NCI-H2227 (cell line): ENCODE measurements at regions not wholly inside any gene's neighbourhood (a gene's known extent, or its start where the extent isn't known, plus 50 kb on each side); places are given as distances from the start of the nearest gene placed in this dataset.
A peak's percentile ranks its signal among the peaks of the same experiment; 100 is the strongest.

Experiments used
- DNase-seq: peaks from one replicate; lab custom pipeline; 2025; ENCODE audit not compliant: unreplicated experiment; lab: John Stamatoyannopoulos, UW

DNA sequence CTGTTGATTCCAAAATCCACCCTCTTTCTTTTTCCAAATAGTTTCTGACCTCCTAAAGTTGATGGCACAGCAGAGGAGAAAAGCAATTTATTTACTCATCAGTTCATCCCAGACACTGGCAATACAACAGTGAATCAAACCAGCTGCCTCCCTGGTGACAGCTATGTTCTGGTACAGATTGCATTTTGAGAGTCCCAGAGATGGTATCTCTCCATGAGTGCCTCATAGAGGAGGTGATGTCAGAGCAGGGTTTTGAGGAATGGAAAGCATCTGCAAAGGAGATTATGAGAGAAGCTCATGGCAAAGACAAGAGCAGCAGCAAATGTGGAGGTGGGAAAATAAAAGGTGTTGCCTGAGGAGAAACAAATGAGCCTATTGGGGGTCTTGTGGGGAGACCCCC lies 377.2 kb downstream of the MN1 start:
- DNase-seq = no peak

DNA sequence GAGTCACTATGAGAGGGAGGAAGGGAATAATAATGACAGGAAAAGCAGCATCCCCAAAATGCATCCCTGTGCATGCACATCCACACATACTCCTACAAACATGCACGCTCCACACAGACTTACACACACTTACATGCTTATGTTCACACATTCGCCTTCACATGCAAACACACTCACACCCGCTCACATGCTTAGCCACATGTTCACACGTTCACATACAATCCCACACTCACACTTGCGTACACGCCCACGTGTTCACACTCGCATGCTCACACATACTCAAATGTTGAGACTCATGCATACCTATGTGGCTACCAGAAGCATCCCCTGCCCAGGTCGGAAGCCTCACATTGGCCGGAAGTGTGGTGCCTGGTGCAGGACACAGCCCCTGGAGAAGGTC lies 372.1 kb downstream of the MN1 start:
- no peak for DNase-seq

DNA sequence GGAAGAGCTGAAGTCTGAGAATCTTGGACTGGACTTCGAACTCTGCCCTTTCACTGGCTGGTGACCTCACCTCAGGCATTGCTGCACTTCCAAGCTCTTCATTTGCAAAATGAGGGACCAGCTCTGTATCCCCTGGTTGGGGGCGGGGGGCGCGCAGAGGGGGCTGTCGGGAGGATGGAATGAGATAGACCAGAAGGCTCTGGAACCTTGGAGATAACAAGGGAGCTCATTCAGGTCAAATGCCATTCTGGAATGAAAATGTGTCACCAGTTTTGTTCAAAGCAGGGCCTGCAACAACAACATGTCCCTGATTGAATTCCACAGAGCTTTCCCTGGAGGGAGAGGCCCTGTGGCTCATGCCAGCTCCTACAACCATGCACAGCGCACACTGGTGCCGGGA lies 370.5 kb downstream of the MN1 start:
- no peak for DNase-seq

DNA sequence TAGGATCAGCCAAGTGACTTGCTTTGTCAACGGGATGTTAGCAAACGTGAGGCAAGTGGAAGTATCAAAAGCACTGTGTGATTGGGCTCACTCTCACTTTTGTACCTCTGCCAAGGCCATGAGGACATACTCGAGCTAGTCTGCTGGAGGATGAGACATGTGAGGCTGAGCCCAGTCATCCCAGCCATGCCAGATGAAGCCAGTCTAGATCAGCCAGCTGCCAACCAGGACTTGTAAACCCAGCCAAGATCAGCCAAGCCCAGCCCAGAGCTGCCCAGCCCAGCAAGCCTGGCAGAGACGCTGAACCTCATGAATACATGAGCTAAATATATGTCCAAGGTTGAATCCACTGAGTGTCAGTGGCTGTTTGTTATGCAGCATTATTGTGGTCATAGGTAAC lies 369.7 kb downstream of the MN1 start:
- no peak for DNase-seq

DNA sequence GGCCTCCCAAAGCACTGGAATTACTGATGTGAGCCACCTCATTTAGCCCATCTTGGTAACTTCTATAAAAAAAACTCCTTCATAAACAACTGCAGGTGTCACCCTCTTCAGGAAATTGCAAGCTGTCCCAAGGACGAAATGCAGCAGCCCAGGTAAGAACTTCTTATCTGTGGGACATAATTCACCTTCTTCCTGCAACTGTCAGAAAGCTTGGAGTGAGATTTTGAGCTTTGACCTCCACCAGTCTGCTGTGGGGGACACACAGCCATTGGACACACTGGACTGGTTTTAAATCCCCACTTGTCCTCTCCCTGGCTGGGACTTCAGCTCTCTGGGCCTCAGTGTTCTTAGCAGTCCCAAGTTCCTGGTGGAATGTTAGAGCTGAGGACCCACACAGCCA lies 368.5 kb downstream of the MN1 start:
- no peak for DNase-seq

DNA sequence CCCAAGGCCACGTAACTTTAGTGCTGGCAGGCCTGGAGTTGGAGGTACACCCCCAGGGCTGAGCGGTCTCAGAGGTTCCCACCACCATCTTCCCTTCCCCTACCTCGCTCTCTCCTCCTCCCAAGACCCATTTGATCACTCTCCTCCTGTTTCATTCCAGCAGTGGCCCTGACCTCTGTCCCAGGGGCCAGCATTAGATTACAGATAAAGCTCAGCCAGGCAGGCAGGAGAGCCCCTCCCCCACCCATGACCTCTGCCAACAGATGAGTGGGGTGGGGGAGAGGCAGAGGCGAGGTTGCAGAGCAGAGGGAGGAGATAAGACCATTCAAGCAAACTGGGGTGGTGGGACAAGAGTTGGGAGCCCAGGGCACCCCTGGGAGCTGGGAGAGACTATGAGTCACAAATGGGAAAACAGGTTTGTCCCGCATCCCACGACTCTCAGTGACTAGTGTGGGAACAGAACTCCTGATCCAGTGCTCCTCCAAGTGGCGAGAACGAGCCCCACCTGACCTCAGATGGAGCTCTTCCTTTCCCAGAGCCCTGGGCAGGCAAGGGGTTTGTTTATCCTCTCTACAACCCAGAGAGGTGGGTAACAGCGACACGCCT lies 367.9 kb downstream of the MN1 start:
- no peak for DNase-seq

DNA sequence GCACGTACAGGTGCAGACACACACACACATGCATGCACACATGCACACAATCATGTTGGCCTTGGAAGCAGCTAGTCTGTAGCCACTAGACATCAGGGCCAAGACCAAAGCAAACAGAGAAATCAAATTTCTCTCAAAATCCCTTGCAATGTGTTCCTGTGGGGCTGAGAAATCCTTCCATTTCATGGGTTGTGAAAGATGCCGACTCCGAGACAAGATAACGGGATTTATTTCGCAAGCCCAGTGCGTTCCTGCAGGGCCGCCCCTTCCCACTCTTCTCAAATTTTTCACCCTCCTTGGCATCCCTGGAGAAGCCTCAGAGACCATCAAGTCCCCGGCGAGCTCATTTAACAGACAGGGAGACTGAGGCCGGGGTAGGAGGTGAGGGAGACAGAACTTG lies 366.7 kb downstream of the MN1 start:
- no peak for DNase-seq

DNA sequence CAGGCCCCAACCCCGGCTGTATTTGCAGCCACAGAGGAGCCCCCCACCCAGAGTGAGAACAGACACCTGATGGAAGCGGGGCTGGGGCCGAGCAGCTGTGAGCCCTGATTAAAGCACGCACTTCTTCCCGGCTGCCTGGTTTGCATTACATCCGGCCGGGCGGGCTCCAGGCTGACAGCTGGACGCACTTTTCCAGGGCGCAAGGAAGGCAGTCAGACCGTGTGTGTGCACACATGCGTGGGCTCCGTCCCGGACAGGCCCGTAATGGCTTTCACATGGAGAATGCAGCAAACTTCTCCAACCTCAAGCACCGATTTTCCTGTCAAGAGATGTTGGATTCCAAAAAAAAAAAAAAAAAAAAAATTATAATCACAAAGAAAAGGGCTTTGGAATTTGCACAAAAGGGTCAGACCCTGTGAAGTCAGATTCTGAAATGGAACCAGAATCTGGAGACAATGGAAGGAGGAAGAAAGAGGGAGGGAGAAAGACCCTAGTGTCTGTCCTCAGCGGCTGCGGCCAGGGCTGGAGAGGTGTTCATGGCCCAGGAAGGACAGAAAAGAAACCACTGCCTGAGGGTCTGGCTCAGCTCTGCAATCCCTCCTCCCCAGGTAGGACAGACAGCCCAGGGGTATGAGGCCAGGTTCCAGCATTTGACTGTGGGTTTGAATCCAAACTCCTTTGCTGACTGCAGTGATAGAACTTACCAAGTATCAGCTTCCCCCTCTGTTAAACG lies 365.5 kb downstream of the MN1 start:
- DNase-seq = no peak

DNA sequence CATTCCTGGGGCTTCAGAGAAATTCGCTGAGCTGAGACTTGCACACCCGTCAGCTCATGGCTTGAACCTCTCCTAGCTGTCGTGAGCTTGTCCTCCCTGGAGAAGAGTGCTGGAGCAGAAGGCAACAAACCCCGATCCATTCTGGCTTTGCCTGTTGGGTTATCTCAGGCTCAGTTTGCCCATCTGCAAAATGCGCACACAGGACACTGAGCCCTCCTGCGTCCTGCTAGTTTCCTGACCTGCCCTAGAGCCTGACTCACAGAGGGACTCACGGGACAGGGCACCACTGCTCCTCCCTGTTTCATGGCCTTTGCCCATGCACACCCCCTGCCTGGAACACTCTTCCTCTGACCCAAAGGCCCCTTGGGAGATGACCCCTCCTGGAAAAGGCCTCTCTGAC lies 365.0 kb downstream of the MN1 start:
- no peak for DNase-seq

DNA sequence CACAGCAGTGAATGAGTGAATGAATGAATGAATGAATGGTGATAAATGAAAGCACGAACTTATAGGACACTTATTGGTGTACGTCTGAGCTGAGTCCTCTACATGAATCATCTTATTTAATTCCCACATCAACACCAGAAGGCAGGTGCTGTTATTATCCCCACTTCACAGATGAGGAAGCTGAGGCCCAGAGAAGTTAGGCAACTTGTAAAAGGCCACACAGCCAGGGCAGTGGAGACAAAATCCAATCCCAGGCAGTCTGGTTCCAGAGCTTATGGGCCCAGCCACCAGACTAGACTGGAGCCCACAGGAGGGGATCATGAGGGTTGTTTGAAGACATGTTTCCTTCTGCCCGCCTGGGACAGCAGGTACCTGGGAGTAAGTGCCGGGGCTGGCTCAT lies 364.0 kb downstream of the MN1 start:
- no peak for DNase-seq

DNA sequence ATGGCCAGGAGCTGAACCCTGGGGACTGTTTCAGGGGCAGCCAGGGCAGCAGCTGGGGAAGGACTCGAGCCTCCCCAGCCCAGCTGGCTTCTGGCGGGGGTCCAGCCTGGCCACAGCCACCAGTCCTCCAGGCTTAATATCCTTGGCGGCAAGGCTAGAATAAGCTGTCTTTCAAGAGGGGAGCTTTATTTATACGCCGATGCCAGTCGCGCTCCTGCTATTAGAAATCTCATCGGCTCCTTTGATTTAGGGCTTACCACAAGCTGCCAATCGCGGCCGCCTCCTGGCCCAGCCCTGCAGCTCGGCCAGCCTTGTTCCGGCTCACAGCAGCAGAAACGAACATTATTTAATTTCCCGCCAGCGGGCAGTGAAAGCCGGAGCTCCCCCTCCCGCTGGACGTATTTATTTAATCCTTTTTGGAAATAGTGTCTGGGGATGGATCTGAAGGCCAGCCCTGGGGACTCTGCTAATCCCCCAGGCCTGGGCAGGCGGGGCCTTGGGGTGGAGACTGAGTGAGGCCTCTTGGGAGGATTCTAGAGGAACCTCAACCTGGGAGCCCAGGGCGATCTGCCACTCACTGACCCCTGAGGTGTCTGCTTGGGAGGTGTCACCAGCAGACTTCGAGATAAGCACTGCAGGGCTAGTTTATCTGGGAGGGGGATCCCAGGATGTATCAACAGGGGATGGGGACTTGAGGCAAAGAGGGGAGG lies 363.1 kb downstream of the MN1 start:
- DNase-seq = peak; percentile 51

DNA sequence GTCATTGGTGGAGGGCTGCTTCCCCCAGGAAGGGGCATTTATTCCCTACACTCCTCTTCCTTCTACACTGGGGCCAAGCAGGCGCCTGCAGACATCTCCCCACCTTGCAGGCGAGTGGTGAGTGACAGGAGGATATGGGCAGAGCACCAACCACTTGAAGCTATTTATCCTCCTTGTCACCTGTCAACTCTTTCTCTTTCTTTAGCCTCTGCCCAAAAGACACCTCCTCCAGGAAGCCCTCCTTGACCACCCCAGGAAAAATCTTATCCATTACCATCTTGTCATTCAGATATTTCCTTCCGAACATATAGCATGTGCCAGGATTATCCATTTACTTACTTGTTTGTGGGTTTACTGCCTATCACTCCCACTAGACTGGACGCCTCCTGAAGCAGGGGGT lies 362.4 kb downstream of the MN1 start:
- no peak for DNase-seq

DNA sequence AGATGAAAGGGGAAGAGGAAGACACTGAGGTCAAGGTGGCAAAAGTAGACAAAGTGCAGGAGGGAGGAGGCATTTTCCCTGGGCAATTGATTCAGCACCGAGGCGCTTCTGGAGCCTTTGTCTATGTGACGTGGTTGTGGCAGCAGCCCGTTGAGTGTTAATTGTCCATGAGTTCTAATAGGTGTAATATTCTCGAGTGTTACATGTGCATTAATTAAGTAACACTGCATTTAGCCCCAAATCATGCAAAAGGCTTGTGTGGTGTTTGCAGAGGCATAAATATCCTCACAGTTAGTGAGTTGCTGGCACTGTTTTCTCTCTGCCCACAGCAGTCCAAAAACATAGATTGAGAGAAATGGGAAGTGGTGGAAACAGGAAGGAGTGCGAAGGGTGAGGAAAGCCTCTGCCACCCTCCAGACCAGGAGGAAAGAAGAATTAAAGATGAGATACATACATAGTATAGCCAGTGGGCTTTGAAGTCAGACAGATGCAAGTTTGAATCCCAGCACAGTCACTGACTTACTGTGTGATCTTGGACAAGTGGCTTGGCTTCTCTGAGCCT lies 361.2 kb downstream of the MN1 start:
- DNase-seq = no peak

DNA sequence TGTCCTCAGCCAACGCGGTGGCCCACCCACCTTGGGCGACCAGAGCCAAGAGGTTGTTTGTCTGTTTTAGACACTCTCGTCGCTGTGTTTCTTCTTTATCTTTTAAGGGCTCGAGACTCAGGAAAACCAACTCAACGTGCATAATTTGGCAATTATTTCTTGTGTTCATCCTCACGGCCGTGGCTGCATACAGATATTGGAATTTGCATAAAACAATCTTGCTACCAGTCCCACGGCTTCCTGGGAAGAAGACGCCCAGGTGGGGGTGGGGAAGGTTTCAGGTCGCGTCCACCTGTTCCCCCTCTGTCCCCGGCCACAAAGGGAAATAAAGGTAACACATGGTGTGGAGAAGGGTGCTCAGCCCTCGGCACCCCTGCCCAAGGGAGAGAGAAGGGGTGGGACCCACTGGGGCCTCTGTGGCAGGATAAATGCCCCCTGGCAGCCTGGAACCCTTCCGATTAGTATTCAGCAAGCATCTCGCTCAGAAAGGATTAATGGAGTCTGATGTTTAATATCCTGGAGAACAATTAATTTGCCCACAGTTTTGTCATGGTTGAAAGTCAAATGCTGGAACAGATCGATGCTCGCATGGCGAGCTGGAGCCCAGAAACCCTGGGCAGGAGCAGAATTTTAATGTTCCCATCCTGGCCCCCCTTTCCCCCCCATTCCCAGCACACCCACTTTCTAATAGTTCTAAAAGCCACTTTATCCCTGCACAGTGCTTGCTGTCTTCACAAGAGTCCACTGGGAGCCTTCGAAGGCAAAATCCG lies 359.7 kb downstream of the MN1 start:
- no peak for DNase-seq

DNA sequence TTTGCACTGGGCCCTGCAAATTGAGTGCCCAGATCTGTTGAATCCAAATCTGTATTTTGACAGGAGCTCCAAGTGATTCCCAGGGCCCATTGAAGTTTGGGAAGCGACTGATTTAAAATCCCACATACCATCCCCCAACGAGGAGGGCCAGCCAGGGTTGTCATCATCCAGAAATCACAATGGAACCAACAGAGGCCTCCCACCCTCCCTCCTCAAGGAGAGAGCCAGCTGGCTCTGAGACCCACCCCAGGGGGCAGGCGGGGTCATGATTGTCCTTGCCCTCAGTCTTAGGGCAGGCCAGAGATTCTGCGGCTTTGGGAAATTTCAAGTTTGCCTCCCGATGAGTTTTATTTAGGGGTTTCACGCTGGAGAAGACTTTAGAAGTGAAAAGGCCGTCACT lies 358.2 kb downstream of the MN1 start:
- no peak for DNase-seq

DNA sequence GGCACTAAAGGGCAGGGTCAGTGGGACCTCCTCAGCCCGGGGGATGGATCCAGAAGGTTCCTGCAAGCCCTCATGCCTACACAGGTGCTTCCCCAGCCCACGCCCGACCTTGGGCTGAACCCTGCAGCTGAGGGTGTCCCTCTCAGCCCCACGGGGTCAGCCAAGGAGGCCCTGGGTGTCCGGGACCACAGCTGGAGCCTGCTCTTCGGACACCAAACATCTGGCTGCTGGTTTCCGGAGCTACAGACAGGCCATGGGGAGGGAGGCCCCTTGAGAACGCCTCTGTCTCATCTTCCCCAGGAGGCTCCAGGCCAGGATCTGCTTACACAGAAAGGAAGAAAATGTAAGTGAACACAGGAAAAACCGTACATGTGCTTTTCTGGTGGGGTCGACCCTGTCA lies 355.7 kb downstream of the MN1 start:
- DNase-seq = no peak

DNA sequence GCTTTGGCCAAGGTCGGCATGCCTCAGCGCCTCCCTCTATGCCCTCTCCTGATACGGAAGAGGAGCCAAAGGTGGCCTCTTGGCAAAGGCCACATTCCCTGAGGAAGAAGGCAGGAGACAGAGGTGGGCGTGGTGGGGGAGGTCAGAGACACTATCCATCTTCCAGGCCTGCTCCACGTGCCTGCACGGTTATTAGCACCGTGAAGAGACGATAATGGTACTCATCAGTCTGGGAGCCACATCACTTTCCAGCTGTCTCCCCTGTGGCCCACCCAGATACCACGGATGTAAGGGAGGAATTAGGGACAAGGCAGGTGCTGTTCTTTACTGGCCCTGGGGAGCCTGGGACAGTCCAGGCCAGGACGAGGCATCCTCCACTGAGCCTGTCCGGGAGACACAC lies 354.3 kb downstream of the MN1 start:
- peak; percentile 9 for DNase-seq

DNA sequence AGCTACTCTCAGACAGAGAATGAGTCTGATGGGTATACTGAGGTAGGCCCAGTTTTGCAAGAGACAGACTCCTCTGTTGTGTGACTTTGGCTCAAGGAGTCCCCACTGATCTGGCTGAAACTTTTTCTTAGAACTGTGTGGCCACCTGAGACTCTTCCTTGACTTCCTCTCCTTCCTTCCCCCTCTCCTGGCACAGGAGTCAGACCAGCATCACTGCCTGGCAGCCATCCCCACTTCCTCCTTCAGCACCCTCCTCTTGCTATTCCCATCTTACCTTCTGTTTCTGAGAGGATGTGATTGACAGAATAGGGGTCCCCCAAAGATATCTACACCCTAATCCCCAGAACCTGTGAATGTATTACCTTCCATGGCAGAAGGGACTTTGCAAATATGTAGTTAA lies 351.1 kb downstream of the MN1 start:
- no peak for DNase-seq

DNA sequence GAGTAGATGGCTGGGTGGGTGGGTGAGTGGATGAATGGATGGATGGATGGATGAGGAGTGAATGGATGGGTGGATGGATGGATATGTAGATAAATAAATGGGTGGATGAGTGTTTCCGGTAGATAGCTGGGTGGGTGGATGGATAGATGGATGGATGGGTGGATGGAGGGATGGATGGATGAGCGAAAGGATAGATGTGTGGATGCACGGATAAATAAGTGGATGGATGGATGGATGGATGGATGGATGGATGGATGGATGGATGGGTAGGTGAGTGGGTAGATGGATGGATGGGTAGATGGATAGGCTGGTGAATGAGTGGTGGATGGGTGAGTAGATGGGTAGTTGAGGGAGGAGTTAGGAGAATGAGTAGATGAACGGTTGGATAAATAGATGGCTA lies 349.3 kb downstream of the MN1 start:
- no peak for DNase-seq

DNA sequence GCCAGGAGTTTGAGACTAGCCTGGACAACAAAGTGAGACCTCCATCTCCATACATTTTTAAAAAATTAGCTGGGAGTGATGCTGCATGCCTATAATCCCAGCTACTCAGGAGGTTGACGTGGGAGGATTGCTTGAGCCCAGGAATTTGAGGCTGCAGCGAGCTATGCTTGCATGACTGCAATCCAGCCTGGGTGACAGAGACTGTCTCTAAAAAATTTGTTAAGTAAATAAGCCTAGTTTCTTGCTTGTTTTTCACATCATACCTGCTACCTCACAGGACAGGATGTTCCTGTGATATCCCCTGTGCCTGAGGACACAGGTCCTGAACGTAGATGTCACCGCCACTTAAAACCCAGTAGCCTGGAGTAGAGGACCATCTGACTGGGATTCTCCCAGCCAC lies 348.6 kb downstream of the MN1 start:
- DNase-seq = no peak

DNA sequence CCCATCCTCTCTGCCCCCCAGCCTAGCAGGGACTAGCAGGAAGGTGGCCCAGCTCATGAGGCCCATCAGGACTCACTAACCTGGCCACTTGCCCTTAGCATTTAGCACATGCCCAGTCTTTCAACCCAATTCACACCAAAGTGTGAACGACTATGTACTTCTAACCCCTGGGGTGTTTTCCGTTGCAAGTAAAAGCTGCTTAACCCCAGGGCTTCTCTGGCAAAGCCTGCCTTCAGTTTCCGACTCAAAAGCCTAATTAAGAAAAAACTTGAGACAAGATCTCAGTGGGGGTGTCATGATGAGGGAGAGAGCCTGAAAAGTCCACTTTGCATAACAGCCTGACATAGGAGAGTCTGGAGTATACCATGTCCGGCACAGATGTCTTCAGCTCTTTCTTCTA lies 347.8 kb downstream of the MN1 start:
- no peak for DNase-seq
